HAP-1 (cell line): ENCODE measurements at regions not wholly inside any gene's neighbourhood (a gene's known extent, or its start where the extent isn't known, plus 50 kb on each side); places are given as distances from the start of the nearest gene placed in this dataset.

Experiments used
- DNase-seq, 2 experiments: peaks; one replicate each; pipeline ENCODE4 v3.0.0-alpha.2; 2016 to 2020; ENCODE audit warnings: low spot score in 2 of 2
- H3K27me3 ChIP-seq: fragments of 250-450 bp; sonication (Bioruptor Pico); 2 replicates; pipeline ENCODE4 v1.5.1; 2020; ENCODE audit warnings: low read depth, mild to moderate bottlenecking, moderate library complexity
- H3K36me3 ChIP-seq: fragments of 250-450 bp; sonication (Bioruptor Pico); replicated peaks from 2 replicates; pipeline ENCODE4 v1.5.1; 2020; ENCODE audit warnings: mild to moderate bottlenecking
- H3K4me1 ChIP-seq: fragments of 250-450 bp; sonication (Bioruptor Pico); 2 replicates; pipeline ENCODE4 v1.5.1; 2020; ENCODE audit warnings: mild to moderate bottlenecking
- H3K4me3 ChIP-seq: fragments of 250-450 bp; sonication (Bioruptor Pico); 2 replicates; pipeline ENCODE4 v1.5.1; 2020; ENCODE audit warnings: mild to moderate bottlenecking, moderate library complexity
- H3K9me3 ChIP-seq: fragments of 250-450 bp; sonication (Bioruptor Pico); 2 replicates; pipeline ENCODE4 v1.5.1; 2020; ENCODE audit warnings: mild to moderate bottlenecking, moderate library complexity
- in situ Hi-C: fragments of 300-500 bp; cut with MboI; formaldehyde crosslinking; loops from 3 replicates; pipeline ENCODE4 v1.14.3; 2020; ENCODE audit warnings: low sequenced_read_pairs, inconsistent platforms, mixed read lengths

DNA sequence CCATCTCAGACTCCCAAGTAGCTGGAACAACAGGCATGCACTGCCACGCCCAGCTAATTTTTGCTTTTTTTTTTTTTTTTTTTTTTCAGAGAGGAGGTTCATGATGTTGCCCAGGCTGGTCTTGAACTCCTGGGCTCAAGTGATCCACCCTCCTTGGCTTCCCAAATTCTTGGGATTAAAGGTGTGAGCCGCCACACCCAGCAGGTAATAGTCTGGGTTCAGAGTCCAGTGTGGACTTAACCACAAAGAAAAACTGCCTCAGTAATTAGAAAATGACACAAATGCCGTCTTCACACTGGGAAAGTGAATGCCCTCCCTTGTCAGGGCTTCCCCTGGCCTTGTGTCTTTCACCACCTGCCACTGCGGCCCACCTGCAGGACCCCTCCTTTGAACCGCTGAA, 101.1 kb downstream of the RAB11FIP2 start:
- in situ Hi-C loops = no loop called here
- H3K9me3 ChIP-seq = 0 out of 2 replicates have a peak, but pooled peaks cover 3% of the 10 kb centered on the region
- H3K4me3 ChIP-seq = no peak overlapping the region
- H3K36me3 ChIP-seq = no peaks in the 10 kb centered on the region
- H3K27me3 ChIP-seq = no peaks in the 10 kb centered on the region
- DNase-seq = no peak
- H3K4me1 ChIP-seq = no peaks in the 10 kb centered on the region

DNA sequence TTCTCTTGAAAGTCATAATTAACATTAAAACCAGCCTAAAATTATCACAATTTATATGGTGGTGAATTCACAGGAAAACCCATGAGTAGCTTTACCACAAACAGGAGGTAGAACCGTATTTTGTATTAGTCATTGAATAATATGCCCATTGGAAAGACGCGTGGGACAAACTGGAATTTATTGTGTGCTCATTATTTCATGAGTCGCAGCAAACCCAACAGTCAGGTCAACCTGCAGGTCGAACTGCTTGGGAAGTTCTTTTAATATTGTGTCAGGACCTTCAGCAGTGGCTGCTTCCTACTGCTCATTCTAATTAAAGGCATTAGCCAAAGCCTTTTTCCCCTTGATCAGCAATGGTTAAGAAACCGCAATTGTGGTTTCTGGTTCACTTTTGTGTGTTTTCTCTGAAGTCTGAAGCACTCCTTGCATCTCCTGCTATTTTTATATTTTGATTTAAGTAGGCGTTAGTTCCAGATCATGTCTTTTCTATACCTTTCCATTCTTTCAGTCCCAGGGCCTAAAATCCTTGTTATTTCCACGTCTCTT, 100.1 kb downstream of the RAB11FIP2 start:
- Histone ChIP-seq H3K9me3 (0 out of 2 replicates have a peak, but pooled peaks cover 3% of the 10 kb centered on the region), H3K36me3 (no peaks in the 10 kb centered on the region), H3K27me3 (no peaks in the 10 kb centered on the region), H3K4me1 (no peaks in the 10 kb centered on the region), H3K4me3 (no peak overlapping the region)
- in situ Hi-C loops = no loop called here
- no peak for DNase-seq

DNA sequence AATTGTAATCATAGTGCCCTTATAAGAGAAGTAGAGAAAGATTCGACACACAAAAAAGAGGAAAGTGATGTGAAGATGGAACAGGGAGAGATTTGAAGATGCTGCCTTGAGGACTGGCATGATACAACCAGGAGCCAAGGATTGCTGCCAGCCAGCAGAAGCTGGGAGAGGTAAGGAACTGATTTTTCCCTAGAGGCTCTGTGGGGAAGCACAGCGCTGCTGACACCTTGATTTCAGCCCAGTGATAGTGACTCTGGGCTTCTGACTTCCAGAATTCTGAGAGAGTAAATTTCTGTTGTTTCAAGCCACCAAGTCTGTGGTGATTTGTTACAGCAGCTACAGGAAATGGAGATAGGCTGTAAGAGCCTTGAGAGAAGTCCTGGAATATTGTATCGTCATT, 98.2 kb downstream of the RAB11FIP2 start:
- Histone ChIP-seq H3K27me3 (no peaks in the 10 kb centered on the region), H3K4me3 (no peak overlapping the region), H3K4me1 (no peaks in the 10 kb centered on the region), H3K36me3 (no peaks in the 10 kb centered on the region), H3K9me3 (0 out of 2 replicates have a peak, but pooled peaks cover 3% of the 10 kb centered on the region)
- DNase-seq = no peak
- in situ Hi-C loops = no loop called here

DNA sequence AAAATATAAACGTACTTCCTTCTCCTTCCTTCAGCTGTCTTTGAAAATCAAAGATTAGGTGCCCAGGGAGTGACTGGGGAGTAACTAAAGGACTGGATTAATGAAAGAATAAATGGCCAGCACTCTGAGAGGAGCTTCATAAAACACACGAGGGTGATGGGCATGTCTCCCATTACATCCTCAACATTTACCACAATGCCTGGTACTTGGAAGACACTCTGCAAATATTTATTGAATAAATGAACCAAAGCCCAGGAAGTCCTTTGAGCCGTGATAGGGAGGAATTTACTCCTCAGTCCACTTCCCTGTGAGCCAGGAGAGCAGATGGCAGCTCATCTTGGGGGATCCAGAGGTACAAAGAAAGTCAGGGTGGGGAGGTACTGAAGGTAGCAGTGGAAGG, 96.3 kb downstream of the RAB11FIP2 start:
- no peak for DNase-seq
- Histone ChIP-seq H3K36me3 (no peaks in the 10 kb centered on the region), H3K4me3 (no peak overlapping the region), H3K9me3 (0 out of 2 replicates have a peak, but pooled peaks cover 3% of the 10 kb centered on the region), H3K4me1 (no peaks in the 10 kb centered on the region), H3K27me3 (no peaks in the 10 kb centered on the region)
- in situ Hi-C loops = no loop called here
